AG08396 (cell line): ENCODE measurements at regions not wholly inside any gene's neighbourhood (a gene's known extent, or its start where the extent isn't known, plus 50 kb on each side); places are given as distances from the start of the nearest gene placed in this dataset.
A peak's percentile ranks its signal among the peaks of the same experiment; 100 is the strongest.

ENCODE experiments used
- DNase-seq: peaks from one replicate; pipeline ENCODE4 v3.0.0; 2012; ENCODE audit warnings: low spot score, mixed read lengths

DNA sequence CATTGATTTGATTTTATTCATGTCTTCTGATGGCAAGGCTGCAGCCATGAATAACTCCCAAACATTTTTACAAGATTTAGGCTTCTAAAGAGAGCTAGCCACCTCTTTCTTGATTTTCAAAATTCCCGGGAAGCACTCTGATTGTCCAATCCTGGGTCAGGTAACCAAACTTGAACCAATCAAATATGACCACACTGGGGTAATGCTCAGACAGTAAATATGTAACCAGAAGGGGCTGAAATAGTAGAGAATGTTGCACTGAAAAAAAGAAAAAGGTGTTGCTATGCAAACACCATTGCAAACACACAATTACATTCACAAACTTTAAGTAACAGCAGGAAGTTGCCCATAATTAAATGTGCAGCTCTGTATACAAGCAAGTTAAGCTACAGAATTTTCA is 112.9 kb upstream of the IQCM start:
- DNase-seq, result no peak

DNA sequence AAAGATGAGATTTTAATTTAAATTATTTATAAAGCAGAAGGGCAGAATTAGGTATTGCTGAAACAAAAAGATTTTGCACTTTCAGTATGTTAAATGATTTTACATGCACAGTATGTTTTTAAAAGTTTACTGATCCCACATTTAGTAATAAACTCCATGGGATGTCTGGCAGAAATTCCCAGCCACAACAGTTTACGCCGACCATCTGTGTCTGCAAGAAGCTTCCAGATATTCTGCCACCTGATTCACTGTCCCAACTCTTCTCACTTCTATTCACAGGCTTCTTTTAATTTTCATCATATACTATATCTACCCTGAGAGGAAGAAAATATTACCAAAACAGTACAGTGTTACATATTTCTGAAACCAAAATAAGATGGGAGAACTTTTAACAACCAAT is 115.8 kb upstream of the IQCM start:
- DNase-seq, result no peak

DNA sequence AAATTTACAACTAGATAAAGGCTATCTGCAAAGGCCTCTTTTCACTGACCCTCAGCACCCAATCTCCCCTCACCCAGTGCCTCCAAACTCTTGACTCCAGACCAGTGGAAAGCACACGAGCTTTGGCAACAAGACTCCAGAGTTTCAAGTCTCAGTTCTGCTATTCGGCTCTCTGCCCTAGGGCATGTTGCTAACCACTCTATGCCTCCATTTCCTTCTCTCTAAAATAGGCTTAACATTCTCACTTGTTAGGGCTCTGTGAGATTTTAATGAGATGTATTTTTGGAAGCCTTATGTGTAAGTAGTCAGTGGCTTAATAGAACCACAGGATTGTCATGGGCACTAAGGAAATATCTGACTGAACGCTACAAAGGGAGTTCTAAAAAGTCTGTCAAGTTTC is 116.5 kb upstream of the IQCM start:
- DNase-seq, result no peak

DNA sequence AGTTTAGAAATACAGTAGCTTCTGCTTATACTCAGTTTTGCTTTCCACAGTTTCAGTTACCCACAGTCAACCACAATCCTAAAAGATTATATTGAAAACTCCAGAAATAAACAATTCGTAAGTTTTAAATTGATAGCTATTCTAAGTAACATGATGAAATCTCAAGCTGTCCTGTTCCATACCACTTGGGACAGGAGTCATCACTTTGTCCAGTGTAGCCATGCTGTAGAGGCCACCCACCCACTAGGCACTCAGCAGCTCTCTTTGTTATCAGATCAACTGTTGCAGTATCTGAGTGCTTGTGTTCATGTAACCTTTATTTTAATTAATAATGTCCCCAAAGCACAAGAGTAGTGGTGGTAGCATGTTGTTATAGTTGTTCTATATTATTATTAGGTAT is 117.5 kb upstream of the IQCM start:
- no peak for DNase-seq

DNA sequence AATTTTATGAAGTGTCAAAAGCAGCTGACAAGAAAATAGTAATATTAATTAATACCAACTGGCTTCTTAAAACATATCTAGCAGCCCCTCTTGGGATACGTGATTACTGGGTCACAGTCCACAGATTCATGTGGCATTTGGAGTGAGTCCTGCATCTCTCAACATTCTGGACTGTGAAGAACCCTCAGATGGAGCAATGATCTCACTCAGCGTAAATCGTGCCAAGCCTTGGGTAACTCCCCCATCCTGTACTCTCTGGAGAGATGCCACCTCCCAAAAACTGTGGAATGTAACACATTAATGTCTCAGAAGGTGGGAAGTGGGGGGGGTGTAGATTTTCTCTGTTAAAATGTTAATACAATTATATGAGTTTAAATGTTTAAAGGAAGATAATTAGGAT is 118.2 kb upstream of the IQCM start:
- no peak for DNase-seq

DNA sequence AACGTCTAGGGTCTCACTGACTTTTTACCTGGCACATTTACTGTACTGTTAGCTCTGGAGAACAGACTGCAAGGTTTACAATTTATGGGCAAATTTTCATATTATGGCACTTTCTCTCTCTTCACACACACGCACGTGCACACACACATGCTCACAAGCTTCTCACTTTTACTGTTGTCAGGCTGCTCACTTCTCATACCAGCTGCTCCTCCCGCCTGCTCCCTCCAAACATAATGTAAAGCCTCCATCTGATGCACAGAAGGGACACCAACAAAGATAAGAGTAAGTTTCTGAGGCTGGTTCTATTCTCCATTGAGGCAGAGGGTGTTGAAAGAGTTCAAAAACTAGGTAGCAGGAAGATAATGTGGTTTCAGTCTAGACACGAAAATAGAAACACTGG is 128.9 kb upstream of the DCLK2 start:
- no peak for DNase-seq

DNA sequence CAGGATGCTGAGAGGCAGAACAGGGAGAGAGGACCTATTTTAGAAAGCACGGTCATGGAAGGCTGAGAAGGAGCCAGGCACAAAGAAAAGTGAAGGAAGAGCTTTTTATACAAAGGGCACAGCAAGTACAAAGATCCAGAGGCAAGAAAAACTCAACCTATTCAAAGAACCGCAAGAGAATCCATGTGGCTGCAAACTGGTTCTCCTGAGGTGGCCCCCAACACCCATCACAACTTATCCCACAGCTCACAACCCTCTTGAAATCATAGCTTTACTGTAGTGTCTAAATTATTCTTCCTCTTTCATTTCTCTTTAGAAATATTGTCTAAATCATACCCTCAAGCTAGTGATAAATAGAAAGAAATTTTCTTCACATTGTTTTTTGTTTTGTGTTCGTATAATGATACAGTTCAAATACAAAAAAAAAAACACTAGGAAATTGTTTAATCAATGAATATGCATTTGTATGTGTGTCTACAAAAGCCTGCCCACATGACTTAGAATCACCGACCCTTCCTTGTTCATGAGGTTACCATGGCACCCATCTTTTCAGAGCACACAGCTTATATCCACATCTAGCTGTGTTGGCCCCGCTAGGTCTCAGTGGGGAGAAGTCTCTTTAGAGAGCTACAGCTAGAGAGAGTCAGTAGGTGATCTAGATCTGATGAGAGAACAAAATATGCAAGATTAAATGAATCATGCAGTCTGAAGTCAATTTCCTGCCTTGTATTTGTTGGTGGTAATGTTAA is 126.9 kb upstream of the DCLK2 start:
- no peak for DNase-seq

DNA sequence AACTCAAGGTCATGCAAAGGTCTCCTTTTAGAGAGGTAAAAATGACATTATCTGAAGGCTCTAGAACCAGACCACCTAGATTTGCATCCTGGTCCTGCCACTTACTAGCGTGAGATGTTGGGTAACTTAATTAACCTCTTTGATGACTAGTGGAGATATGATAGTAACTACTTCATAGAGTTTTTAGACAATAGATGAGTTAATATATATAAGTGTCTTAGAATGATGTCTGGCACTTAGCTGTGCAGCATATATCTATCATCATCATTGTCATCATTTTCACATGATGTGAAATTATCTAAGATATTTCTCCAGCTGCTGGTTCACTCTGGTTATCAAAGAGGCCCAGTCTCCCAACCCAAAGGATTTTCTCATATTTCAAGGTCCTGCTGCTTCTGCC is 126.1 kb upstream of the DCLK2 start:
- no peak for DNase-seq

DNA sequence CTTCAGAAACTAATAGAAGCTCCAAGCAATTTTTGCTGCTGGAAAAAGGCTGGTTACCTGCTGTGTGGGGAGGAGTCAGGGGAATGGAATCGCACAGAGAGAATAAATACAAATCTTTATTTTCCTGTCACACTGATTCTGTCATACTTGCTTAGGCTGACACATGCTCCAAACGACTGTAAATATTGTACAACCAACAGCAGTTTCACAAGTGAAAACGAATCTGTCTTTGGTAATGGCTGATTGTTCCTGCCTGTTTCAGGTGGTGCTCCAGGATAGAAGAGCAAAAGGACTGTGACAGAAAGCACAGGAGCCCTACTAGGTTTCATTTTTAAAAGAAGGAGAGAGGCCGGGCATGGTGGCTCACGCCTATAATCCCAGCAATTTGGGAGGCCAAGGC is 125.5 kb upstream of the DCLK2 start:
- no peak for DNase-seq

DNA sequence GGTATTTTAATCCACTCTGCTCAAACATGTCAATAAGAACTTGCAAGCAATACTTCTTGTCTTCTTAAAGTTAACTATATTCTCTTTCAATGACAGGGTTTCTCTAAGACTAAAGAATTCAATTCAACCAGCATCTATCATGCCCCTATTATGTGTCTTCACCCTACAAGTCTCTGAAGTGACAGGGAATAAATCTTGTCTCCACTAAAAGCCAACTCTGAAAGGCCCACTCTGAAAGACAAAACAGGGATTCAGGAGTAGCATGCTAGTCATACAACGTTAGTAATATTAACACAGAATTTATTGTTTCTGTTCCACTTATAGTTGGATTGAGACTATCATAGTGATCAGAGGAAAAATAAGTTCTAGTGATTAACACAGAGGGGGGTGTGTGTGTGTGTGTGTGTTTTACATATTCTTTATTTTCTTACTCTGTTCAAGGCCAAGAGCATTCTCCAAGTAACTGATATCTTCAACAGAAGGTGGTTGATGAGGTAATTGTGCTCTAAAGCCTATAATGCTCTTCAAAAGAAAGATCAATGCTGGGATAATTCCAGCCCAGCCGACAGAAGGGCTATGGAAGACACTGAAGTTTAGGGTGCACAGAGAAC is 122.4 kb upstream of the DCLK2 start:
- DNase-seq, result no peak

DNA sequence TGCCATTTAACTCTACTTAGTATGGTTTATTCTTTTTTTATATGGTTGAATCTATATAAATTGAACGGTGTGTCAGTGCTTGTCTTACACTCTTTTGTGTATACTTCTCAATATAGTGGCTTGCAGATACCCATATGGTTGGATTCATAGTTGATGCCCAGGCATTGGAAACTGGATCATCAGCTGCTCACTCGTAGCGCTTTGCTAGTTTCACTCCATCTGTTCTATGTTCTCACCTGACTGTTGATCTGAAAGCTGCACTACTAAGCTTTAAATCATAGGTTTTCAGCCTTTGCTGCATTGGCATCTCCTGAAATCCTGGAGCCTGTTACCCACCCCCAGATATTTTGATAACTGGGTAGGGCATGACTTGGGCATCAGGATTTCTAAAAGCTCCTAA is 121.6 kb upstream of the DCLK2 start:
- DNase-seq, result no peak

DNA sequence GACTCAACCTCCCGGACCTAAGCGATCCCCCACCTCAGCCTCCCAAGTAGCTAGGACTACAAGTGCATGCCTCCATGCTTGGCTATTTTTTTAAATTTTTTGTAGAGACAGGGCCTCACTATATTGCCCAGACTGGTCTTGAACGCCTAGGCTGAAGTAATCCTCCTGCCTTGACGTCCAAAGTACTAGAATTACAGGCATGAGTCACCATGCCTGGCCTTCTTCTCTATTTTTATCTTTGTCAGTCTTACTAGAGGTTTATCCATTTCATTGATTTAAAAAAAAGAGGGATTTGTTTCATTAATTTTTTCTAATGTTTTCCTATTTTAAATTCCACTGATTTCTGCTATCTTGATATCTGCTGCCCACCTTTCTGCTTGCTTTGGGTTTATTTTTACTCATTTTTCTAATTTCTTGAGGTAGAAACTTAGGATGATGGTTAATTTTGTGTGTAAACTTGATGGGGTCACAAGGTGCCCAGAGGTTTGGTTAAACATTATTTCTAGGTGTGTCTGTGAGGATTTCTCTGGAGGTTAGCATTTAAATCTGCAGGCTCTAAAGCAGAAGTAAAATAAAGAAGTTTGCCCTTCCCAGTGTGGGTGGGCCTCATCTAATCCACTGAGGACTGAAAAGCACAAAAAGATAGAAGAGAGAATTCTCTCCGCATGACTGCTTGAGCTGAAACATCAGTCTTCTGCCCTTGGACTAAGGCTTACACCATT is 116.2 kb upstream of the DCLK2 start:
- no peak for DNase-seq

DNA sequence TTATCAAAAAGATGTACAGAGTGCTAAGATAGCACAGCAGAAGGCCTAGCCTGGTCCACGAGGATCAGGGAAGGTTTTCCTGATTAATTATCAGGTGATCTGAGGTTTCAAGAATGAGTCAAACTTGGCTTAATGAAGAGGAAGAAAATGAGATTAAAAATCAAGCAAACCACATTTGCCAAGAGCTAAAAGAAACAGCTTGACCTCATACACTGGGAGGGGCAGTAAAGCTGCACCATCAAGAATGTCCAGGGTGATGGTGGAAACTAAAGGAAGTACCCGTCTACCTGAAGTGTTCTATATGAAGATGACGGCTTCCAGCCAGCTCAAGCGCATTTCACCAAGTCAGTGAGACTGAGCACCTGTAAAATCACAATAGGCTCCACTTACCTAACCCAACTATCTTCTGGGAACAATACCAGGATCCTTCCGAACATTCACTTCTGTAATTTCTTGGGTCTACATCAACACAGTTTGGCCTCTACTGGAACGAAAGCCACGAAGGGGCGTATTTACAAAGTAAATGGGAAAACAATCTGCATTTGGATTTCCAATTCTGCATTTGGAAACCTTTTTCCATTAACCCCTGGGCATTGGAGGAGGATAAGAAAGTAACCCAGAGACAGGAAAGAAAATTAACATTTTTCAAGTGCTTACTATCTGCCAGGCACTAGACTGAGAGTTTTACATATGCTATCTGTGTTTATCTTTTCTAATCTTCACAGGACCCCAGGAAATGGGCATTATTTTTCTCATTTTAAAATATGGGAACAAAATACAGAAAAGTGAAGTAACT is 114.0 kb upstream of the DCLK2 start:
- no peak for DNase-seq

DNA sequence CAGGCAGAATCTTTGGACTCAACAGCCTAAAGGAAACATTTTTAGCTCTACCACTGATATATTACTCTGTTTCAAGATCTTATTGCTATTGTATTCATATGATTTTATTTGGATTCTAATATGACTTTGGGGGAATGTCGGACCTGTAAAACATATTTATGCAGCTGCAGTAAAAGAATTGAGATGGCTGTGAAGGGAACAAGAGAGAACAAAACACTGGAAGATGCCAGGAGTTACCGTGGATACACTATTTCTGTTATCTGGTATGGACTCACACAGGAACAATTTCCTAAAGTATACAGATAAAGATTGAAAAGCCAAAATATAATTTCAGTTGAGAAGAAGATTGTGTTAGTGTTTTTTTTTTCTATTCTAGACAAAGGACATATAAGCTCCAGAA is 113.0 kb upstream of the DCLK2 start:
- DNase-seq, result no peak

DNA sequence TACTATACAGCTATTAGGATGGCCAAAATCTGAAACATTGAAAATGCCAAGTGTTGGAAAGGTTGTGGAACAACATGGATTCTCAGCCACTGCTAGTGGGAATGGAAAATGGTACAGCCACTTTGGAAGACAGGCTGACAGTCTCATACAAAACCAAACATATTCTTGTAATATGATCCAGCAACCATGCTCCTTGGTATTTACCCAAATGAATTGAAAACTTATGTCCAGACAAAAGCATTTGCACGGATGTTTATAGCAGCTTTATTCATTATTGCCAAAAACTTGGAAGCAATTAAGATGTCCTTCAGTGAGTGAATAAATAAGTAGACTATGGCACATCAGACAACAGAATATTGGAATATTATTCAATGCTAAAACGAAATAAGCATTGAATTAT is 105.8 kb upstream of the DCLK2 start:
- DNase-seq, result no peak

DNA sequence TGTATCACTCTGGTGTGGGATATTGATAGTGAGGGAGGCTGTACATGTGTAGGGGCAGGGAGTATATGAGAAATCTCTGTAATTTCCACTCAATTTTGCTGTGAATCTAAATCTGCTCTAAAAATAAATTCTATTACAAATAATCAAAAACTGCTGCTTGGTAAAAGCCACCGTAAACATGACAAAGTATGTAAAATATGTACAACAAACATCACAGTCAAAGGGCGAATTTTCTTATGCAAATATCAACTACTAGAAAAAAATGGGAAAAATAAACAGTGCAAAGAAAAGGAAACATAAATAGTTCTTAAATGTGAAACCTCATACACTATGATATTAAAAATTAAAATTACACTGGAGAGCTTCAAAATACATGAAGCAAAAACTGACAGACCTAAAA is 105.1 kb upstream of the DCLK2 start:
- DNase-seq, result no peak

DNA sequence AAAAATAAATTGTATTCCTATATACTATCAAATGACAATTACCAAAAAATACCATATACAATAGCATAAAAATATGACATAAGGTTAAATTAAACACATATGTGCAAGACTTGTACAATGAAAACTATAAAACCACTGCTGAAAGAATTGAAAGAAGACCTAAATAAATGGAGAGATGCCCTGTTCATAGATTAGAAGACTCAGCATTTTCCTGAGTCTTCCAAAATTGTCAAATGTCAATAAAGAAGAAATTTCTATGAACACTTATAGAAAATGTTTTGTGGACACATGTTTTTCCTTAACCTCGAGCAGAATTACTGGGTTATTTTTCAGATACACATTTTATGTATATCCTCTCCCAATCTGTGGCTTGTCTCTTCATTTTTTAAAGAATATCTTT is 103.1 kb upstream of the DCLK2 start:
- no peak for DNase-seq

DNA sequence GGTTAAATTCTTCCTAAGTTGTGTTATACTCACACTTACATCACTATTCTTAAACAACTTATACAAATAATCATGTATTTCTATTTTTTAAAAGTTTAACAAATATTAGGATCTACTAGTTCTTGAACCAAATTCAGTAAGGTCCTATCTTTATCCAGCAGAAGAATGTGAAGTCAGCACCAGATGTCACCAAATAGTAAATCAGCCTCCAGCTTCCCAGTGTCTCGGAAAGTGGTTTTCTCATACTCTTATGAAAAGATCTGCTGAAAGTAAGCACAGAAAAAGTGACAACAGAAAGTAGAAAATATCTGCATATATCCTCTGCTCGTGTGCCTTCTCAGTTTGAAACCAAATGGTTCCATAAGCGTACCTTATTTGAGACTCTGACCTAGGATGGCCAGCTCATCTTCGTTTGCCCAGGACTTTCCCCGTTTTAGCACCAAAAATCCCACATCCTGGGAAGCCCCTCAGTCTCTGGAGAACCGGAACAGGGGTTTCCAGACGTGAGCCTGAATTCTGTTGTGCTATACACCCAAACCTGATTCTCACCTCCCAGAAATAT is 98.0 kb upstream of the DCLK2 start:
- no peak for DNase-seq

DNA sequence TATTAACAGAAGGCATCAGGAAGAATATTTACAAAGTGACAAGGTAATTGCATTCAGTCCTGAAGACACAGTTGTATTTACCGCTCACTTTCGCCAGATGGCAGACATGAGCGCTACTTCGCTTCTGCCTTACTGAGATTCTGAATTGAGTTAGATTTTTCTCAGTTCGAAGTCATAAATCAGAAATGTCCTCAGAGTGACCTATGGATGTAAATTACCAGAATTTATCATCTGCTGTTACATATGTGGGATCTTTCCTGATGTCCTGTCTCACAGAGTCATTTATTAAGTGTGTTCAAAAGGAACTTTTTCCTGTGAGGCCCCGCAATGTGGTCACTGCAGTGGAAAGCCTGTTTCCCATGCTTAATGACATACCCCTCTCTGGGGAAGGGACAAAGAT is 97.3 kb upstream of the DCLK2 start:
- peak; percentile 43 for DNase-seq

DNA sequence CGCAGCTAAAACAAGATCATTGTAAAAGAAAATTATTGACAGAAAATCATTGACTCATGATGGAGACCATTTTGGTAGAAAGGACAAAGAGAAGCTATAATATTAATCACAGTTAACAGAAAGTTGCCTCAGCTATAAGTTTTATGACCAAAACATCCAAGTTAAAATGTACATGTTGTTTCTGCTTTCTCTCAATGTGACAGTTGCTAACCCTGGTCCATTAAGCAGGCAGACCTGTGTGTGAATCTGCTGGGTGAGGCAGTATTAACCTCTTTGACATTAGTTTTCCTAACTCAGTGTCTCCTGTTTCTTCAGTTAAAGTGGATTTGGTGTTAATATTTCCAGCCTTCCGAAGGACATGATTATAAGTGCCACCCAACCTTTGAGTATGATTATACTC is 94.8 kb upstream of the DCLK2 start:
- DNase-seq, result no peak

DNA sequence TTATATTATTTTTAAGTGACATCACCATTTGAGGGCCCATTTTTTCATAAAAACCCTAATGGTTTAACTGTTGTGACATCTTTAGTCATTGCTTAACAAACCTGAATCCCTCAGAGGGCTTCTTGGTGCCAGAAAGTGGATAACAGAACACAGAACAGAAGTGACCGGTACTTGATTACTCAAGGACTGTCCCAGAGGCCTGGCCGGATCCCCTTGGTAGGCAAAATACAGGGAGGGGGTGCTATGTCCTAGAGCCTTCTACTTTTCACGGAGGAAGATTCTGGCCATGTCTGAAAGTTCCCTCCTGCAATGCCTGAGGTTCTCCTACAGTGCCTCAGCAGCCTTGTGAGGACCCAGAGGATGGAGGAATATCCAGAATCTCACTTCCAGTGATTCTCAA is 94.3 kb upstream of the DCLK2 start:
- no peak for DNase-seq

DNA sequence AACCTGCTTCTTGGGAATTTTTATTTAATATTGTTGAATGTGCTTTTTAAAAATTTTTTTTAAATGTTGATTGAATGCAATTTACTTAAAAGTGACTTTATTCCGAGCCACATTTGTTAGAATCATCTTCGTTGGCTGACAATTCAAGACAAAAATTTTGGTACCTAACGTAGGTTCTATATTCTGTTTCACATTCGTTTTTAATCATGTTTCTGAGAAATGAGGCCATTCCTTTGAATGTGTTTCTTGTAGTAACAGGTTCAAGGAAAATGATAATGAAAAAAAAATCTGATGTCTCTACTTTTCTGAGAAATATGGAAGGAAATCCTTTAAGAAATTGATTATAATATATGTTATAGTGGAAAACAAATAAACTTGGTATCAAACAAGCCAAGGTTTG is 92.3 kb upstream of the DCLK2 start:
- no peak for DNase-seq
